ENCODE measurements at regions not wholly inside any gene's neighbourhood (a gene's known extent, or its start where the extent isn't known, plus 50 kb on each side); places are given as distances from the start of the nearest gene placed in this dataset.
"Not testable (repeated sequence)": the region's sequence is repeated elsewhere in the genome, so short reads cannot be mapped to it uniquely, and the experiment has no call there.

DNA sequence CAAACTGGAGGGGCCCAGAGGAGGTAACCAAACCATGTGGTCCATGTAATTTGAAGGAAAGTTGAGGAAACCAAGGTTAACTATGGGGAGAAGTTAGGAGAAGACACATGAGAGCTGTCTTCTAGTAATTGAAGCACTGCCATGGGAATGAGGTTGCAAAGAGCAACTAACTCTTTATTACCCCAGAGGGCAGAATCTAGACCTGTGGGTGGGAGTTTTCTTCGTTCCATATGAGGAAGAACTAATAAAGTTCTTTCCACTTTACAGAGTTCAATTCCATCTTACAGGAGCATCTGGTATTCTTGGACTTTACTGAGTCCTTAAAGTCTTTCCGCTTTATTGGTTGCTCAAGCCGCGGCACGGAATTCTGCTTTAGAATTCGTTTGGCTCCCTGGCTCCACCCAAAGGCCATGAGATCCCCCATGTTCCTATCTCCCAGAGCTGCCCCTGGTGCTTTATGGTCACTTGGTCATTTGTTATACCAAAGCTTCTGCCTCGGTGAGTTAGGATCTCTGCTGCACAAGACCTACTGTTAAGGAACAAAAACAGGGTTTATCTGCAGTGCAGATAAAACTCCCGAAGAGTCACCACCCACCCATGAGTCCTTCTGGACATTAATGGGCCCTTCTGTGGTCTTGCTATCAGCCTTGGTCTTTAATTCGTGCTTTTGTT is 89.5 kb upstream of the UMPS start:
- H4K20me1 ChIP-seq, result no peaks in the 10 kb centered on the region
- peaks cover 26% of the 10 kb centered on the region for H3K4me1 ChIP-seq
- no peaks in the 10 kb centered on the region for H3K27me3 ChIP-seq
- TF ChIP-seq Cebpa-rat (IDR thresholded peaks at IDR 0.05), result no peak
- no peaks in the 10 kb centered on the region for H3K36me3 ChIP-seq
- peaks cover 4% of the 10 kb centered on the region; the same call in 1 of the 2 replicates for H3K9me3 ChIP-seq
- H3K4me3 ChIP-seq, result no peak overlapping the region
- no peak overlapping the region for H3K4me2 ChIP-seq
- no peak overlapping the region for H3K27ac ChIP-seq
- H3K9ac ChIP-seq, result no peak overlapping the region

DNA sequence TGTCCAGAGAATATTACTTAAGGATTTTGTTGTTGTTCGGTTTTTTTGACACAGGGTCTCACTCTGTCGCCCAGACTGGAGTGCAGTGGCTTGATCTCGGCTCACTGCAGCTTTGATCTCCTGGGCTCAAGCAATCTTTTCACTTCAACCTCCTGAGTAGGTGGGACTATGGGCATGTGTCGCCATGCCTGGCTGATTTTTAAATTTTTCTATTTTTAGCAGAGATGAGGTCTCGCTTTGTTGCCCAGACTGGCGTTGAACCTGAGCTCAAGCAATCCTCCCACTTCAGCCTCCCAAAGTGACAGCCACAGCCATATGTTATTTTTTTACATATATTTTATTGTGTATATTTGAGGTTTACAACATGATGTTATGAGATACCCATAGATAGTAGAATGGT is 86.8 kb upstream of the UMPS start:
- H3K9me3 ChIP-seq, result peaks cover 4% of the 10 kb centered on the region; the same call in 1 of the 2 replicates
- TF ChIP-seq Cebpa-rat (IDR thresholded peaks at IDR 0.05), result no peak
- no peak overlapping the region for H3K27ac ChIP-seq
- H3K9ac ChIP-seq, result no peak overlapping the region
- H3K4me1 ChIP-seq, result peaks cover 26% of the 10 kb centered on the region
- peaks cover 4% of the 10 kb centered on the region; the same call in 1 of the 2 replicates for H3K36me3 ChIP-seq
- H4K20me1 ChIP-seq, result no peaks in the 10 kb centered on the region
- H3K27me3 ChIP-seq, result no peaks in the 10 kb centered on the region
- H3K4me3 ChIP-seq, result no peak overlapping the region
- peak overlapping the region; percentile 32 for H3K4me2 ChIP-seq

DNA sequence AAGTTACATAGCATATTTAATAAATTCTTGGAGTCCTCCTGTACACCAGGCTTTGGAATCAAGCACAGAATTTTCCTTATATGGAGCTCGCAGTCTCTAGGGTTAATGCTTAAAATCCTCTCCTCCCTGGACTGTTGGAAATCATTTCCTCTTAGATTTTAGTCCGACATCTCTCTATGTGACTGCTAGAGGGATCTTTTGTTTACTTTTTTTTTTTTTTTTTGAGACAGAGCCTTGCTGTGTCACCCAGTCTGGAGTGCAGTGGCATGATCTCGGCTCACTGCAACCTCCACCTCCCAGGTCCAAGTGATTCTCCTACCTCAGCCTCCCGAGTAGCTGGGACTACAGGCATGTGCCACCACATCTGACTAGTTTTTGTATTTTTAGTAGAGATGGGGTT is 84.1 kb upstream of the UMPS start:
- not testable (repeated sequence) for H3K9ac ChIP-seq, H3K4me2 ChIP-seq, H3K9me3 ChIP-seq, H3K4me3 ChIP-seq, H3K27me3 ChIP-seq, H3K36me3 ChIP-seq, H3K27ac ChIP-seq, H4K20me1 ChIP-seq
- peaks cover 19% of the 10 kb centered on the region for H3K4me1 ChIP-seq

DNA sequence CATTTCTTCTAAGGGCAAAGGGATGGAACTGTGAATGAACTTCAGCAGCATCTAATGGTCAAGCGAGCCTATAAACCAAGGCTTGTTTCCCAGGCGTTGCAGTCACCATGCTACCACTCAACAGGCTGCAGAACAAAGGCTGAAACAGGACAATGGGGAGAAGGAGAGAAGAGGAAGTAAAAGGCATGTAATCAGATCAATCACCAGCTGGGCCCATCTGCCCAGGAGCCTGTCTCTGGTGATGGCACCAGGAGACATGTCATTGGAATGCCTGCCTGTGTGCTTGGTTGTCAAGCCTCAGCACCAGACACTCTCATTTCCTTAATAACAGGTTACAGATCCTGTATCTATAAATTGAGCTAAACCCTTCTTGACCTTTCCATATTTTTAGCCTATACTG is 81.7 kb upstream of the UMPS start:
- Histone ChIP-seq H3K4me2 (no peak overlapping the region), H3K27me3 (no peaks in the 10 kb centered on the region), H3K36me3 (peaks cover 21% of the 10 kb centered on the region), H3K9me3 (no peaks in the 10 kb centered on the region), H4K20me1 (no peaks in the 10 kb centered on the region), H3K4me3 (no peak overlapping the region), H3K27ac (no peak overlapping the region), H3K4me1 (peaks cover 17% of the 10 kb centered on the region), H3K9ac (no peak overlapping the region)
- no peak for TF ChIP-seq Cebpa-rat (IDR thresholded peaks at IDR 0.05)

DNA sequence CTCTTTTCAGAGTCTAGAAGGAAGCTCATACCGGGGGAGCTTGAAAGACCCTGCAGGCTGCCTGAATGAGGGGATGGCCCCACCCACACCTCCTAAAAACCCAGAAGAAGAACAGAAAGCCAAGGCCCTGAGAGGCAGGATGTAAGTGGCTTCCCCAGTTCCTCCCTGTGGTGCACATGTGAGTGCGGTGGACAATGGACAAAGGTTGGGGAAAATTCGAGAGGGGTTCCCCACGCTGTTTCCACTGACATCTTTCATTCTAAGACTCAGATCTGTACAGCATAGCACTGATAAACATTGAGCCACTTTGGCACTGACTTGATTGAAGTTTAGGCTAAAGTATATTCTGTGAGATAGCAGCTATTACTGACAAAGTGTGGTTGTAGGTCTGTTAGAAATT is 79.5 kb upstream of the UMPS start:
- peak overlapping the region; percentile 47 for H3K4me2 ChIP-seq
- H3K36me3 ChIP-seq, result peaks cover 21% of the 10 kb centered on the region
- TF ChIP-seq Cebpa-rat (IDR thresholded peaks at IDR 0.05), result no peak
- H3K27me3 ChIP-seq, result no peaks in the 10 kb centered on the region
- H3K9ac ChIP-seq, result no peak overlapping the region
- H3K27ac ChIP-seq, result no peak overlapping the region
- peaks cover 21% of the 10 kb centered on the region for H3K4me1 ChIP-seq
- H4K20me1 ChIP-seq, result no peaks in the 10 kb centered on the region
- H3K9me3 ChIP-seq, result no peaks in the 10 kb centered on the region
- H3K4me3 ChIP-seq, result no peak overlapping the region

DNA sequence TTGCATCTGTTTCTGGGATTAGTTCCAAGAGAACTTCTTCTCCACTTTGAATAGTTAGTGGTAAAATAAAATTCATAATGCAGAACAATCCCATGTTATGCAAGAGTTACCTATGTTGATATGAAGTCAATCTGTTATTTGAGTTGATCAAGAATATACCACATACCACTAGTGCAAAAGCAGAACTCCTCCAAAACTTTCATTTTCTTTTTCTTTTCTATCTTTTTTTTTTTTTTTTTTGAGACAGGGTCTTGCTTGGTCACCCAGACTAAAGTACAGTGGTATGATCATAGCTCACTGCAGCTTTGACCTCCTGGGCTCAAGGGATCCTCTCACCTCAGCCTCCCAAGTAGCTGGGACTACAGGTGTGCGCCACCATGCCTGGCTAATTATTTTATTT is 78.8 kb upstream of the UMPS start:
- not testable (repeated sequence) for H3K27me3 ChIP-seq, H3K4me3 ChIP-seq, H3K4me2 ChIP-seq, H4K20me1 ChIP-seq, H3K27ac ChIP-seq, H3K9ac ChIP-seq, H3K9me3 ChIP-seq
- Histone ChIP-seq H3K36me3 (peaks cover 21% of the 10 kb centered on the region), H3K4me1 (peaks cover 21% of the 10 kb centered on the region)

DNA sequence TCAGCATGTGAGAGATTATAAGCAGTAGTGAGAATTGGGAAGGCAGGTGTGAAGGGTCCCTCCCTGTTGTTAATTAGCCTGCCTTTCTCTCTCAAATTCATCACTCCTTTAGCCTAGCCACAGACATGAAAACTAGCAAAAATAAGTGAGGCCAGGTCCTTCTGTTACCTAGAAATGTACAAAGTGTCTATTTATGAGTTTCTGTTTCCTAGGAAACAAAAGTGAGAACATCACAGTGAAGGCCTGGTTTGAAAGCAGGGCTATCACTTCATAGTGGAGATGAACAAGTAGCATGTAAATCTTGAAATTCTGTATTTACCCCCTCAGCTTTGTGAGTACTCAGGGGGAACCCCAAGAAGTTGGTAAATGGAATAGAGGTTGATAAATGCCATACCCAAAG is 78.2 kb upstream of the UMPS start:
- H3K4me1 ChIP-seq, result peaks cover 21% of the 10 kb centered on the region
- H3K27ac ChIP-seq, result no peak overlapping the region
- H3K4me2 ChIP-seq, result no peak overlapping the region
- no peaks in the 10 kb centered on the region for H3K27me3 ChIP-seq
- TF ChIP-seq Cebpa-rat (IDR thresholded peaks at IDR 0.05), result no peak
- no peaks in the 10 kb centered on the region for H4K20me1 ChIP-seq
- H3K36me3 ChIP-seq, result peaks cover 21% of the 10 kb centered on the region
- H3K4me3 ChIP-seq, result no peak overlapping the region
- H3K9me3 ChIP-seq, result no peaks in the 10 kb centered on the region
- no peak overlapping the region for H3K9ac ChIP-seq

DNA sequence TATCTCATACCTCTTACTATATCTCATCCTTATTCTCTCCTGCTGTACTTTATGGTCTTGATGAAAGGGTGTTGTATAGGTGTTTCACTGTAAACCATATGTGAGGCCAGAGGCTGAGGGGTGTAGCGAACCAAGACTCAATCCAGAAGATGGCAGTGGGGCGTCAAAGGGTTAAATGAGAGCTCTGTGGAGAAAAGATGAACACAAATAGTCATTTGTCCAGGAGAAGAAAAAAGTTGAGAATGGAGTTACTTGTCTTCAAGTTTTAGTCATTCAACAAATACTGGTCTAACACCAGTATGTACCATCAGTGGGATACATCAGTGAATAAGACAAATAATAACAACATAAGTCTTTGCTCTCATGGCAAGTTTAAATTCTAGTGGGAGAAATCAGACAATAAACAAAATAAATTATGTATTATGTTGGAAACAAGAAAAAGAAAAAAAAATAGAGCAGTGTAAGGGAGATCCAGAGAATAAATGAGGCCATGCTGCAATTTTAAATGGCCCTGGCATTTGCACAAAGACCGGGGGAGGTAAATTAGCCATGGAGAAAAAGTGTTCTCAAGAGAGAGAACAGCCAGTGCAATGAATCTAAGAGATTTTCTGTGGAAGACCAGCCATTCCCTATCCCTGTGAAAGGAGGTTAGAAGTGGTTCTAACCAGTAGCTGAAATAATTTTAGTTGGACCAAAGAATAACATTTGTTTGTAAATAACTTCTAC is 77.0 kb upstream of the UMPS start:
- Histone ChIP-seq H3K4me2 (peak overlapping the region; percentile 48; the same call in 1 of the 2 replicates), H4K20me1 (no peaks in the 10 kb centered on the region), H3K9me3 (no peaks in the 10 kb centered on the region), H3K4me3 (no peak overlapping the region), H3K4me1 (peaks cover 21% of the 10 kb centered on the region), H3K27me3 (no peaks in the 10 kb centered on the region), H3K36me3 (peaks cover 24% of the 10 kb centered on the region; the same call in 1 of the 2 replicates), H3K27ac (no peak overlapping the region), H3K9ac (no peak overlapping the region)
- no peak for TF ChIP-seq Cebpa-rat (IDR thresholded peaks at IDR 0.05)

DNA sequence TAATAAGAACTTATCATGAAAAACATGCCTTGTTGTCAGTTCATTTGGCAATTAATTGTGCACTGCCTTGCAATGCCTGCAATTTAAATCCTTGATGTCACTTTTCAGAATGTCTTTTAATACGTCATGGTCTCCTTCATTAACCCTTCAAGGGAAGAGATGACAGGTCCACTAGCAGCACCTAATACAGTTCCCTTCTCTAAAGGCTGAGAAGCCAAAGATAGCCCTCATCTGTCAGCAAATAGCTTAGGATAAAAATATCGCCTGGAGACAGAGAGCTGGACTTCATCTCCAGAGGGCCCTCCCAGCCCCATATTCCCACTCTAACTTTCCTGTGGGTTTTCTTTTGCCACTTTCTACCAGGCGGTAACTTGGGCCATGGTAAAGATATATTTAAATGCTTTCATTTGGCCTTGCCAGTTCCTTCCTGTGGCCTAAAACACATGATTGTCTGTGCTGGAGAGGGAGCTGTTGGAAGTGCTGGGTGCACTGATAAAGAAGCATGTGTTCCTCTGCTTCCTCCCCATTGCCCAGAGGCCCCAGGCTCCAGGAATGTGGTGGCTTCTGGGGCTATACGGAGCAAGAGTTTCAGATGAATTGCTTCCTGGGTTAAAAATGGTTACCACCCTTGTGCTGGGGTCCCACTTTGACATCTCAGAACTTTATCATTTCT is 76.3 kb upstream of the UMPS start:
- no peaks in the 10 kb centered on the region for H4K20me1 ChIP-seq
- peak overlapping the region; percentile 48 for H3K4me2 ChIP-seq
- H3K27me3 ChIP-seq, result no peaks in the 10 kb centered on the region
- H3K9ac ChIP-seq, result no peak overlapping the region
- no peak overlapping the region for H3K4me3 ChIP-seq
- H3K27ac ChIP-seq, result no peak overlapping the region
- no peak for TF ChIP-seq Cebpa-rat (IDR thresholded peaks at IDR 0.05)
- peaks cover 30% of the 10 kb centered on the region; the same call in 1 of the 2 replicates for H3K36me3 ChIP-seq
- H3K9me3 ChIP-seq, result no peaks in the 10 kb centered on the region
- H3K4me1 ChIP-seq, result peaks cover 24% of the 10 kb centered on the region

DNA sequence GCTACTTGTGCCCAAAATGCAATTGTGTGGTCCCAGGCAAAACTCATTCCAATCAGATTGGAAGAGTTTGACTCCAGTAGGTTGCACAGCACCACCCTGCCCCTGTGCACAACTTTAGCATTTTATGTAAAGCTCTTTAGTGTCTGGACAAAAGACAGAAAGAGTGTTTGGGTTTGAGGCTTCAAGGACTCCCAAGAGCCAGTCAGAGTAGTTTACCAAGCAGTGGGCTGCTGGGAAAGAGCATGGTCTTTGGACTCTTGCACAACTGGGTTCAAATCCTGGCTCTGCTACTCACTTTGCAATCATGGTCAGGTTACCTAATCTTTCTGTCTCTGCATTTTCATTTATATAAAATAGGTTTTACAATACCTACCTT is 75.8 kb upstream of the UMPS start:
- H3K9me3 ChIP-seq, result no peaks in the 10 kb centered on the region
- peaks cover 33% of the 10 kb centered on the region; the same call in 1 of the 2 replicates for H3K36me3 ChIP-seq
- H3K4me2 ChIP-seq, result peak overlapping the region; percentile 48
- H3K27me3 ChIP-seq, result no peaks in the 10 kb centered on the region
- no peak overlapping the region for H3K9ac ChIP-seq
- H3K4me3 ChIP-seq, result no peak overlapping the region
- peaks cover 25% of the 10 kb centered on the region for H3K4me1 ChIP-seq
- no peaks in the 10 kb centered on the region for H4K20me1 ChIP-seq
- H3K27ac ChIP-seq, result no peak overlapping the region
- TF ChIP-seq Cebpa-rat (IDR thresholded peaks at IDR 0.05), result no peak

Data from BLaER1 (cell line).